ENCODE measurements at regions not wholly inside any gene's neighbourhood (a gene's known extent, or its start where the extent isn't known, plus 50 kb on each side); places are given as distances from the start of the nearest gene placed in this dataset.

DNA sequence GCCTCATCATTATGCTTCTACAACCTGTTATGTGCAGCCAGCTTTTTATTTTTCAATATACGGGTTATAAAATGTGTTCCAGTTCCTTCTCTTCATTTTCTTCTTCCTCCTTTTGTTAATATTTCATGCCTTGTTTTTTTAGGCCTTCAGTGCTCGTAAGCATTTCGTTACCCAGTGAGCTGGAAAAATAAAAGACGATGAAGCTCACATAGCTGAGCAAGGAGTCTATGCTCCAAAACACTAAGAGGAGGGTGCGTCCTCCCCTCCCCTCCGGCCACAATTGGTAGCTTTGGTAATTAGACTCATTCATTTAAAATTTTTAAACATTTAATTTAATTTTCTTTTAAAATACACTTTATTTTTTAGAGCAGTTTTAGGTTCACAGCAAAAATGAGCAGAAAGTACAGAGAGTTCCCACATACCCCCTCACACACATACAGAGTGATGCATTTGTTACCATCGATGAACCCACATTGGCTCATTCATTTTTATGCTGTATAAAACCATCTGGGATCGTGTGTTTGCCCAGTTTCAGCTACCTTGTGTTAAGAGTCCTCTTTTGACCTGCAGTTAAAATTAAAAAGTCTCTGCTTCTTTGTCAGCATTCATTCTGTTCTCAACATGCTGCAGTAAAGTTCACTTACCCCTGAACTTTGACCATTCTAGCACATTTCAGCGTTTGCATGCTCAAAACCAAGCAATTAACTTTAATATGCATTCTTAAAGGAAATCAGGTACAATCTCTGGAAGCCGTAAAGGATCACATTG, 223.9 kb downstream of the LACC1 start:
- no peak overlapping the region for H3K4me3 ChIP-seq (ENCODE audit: low read depth, low read length)
- ChIA-PET CTCF (interaction anchor here (1.2 kb wide), 1 partner anchor 12 kb away, joined by 4 read pairs; no protein-coding TSS in a partner anchor), POLR2A (no interaction called here)
- H3K36me3 ChIP-seq (ENCODE audit: control insufficient read depth, insufficient read depth, low read length) = no peaks in the 10 kb centered on the region
- TF ChIP-seq, protein P1, sequence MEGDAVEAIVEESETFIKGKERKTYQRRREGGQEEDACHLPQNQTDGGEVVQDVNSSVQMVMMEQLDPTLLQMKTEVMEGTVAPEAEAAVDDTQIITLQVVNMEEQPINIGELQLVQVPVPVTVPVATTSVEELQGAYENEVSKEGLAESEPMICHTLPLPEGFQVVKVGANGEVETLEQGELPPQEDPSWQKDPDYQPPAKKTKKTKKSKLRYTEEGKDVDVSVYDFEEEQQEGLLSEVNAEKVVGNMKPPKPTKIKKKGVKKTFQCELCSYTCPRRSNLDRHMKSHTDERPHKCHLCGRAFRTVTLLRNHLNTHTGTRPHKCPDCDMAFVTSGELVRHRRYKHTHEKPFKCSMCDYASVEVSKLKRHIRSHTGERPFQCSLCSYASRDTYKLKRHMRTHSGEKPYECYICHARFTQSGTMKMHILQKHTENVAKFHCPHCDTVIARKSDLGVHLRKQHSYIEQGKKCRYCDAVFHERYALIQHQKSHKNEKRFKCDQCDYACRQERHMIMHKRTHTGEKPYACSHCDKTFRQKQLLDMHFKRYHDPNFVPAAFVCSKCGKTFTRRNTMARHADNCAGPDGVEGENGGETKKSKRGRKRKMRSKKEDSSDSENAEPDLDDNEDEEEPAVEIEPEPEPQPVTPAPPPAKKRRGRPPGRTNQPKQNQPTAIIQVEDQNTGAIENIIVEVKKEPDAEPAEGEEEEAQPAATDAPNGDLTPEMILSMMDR (IDR thresholded peaks at IDR 0.05; ENCODE audit: insufficient read depth, low read depth, low read length) = no peak
- H3K27me3 ChIP-seq (ENCODE audit: control insufficient read depth, insufficient read depth, low read length) = peaks cover 9% of the 10 kb centered on the region
- no peak for DNase-seq (ENCODE audit: low read depth)

DNA sequence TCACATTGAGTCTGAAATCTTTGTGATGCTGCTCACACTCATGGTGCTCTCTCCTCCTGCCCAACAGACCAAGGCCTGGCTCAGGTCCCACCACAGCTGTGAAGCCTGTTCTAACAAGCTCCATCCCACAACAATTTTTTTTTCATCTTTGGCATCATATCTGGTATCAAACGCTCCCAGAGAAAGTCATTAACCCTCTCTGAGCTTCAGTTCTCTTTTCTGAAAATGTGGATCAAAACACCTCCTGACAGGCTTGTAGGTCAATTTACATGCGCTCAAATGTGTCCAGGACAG, 224.4 kb downstream of the LACC1 start:
- ChIA-PET CTCF (no interaction called here), POLR2A (no interaction called here)
- TF ChIP-seq, protein P1 (IDR thresholded peaks at IDR 0.05; ENCODE audit: insufficient read depth, low read depth, low read length) = no peak
- no peak for DNase-seq (ENCODE audit: low read depth)
- no peaks in the 10 kb centered on the region for H3K36me3 ChIP-seq (ENCODE audit: control insufficient read depth, insufficient read depth, low read length)
- peaks cover 9% of the 10 kb centered on the region for H3K27me3 ChIP-seq (ENCODE audit: control insufficient read depth, insufficient read depth, low read length)
- no peak overlapping the region for H3K4me3 ChIP-seq (ENCODE audit: low read depth, low read length)

DNA sequence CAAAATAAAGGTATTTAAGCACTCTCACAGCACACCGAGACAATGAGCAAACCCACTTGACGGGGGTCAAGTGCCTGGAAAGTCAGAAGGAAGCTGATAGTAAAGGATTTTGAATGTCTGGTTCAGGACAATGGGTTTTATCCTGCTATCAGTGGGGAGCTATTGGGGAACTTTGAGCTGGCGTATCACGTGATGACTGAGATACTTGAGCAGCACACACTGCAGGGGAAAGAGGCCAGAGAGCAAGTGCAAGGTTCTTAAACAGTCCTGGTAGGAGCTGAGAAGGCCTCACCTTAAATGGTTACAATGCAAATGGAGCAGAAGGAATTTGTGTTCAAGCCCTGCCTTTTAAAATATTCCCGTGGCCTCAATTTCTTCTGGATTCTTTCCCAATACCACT, 225.3 kb downstream of the LACC1 start:
- no peak overlapping the region for H3K4me3 ChIP-seq (ENCODE audit: low read depth, low read length)
- no peak for DNase-seq (ENCODE audit: low read depth)
- TF ChIP-seq, protein P1 (IDR thresholded peaks at IDR 0.05; ENCODE audit: insufficient read depth, low read depth, low read length) = no peak
- H3K36me3 ChIP-seq (ENCODE audit: control insufficient read depth, insufficient read depth, low read length) = no peaks in the 10 kb centered on the region
- peaks cover 9% of the 10 kb centered on the region for H3K27me3 ChIP-seq (ENCODE audit: control insufficient read depth, insufficient read depth, low read length)
- ChIA-PET CTCF (no interaction called here), POLR2A (no interaction called here)

DNA sequence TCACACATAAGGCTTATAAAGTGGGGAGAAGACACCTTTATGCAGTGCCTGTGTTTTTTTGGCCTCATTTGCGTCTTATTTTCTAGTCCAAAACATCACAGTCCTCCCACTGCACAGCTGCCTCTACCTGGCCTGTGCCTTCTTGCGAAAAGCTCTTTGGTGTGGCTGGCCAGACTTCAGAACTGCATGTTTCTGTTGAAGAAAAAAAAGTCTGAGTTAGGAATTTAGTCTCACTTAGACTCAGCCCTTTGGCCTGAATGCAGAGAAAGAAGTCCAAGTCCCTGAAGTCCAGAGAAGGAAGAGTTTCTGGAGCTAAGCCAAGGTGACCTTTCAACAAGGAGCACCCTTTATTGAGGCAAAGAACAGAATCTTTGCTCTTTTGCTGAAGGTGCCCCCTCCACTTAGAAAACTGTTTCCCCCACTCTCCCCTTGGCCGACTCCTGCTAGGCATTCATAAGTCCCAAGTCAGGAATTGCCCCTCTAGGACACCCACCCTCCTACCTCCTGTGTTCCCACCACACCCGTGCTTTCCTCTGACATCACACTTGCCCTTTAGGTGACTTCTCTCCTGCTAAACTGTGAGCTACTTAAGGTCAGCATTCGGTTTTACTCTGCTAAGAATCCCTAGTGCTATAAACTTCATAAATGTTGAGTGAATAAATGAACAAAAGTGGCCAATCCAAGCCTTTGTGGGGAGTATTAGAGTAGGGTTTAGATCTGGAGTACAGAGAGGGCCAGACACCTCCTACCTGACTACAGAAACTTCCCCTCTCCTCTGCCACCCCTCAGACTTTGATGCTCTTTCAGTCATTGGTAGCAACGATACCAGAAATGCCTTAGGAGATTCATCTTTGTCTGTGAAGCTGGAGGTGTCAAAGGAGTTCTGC, 226.8 kb downstream of the LACC1 start:
- H3K36me3 ChIP-seq (ENCODE audit: control insufficient read depth, insufficient read depth, low read length) = no peaks in the 10 kb centered on the region
- TF ChIP-seq, protein P1 (IDR thresholded peaks at IDR 0.05; ENCODE audit: insufficient read depth, low read depth, low read length) = no peak
- H3K4me3 ChIP-seq (ENCODE audit: low read depth, low read length) = no peak overlapping the region
- no peak for DNase-seq (ENCODE audit: low read depth)
- H3K27me3 ChIP-seq (ENCODE audit: control insufficient read depth, insufficient read depth, low read length) = peaks cover 9% of the 10 kb centered on the region
- POLR2A ChIA-PET = no interaction called here
- CTCF ChIA-PET = interaction anchor here (0.6 kb wide), 1 partner anchor 723 kb away, joined by 3 read pairs; no protein-coding TSS in a partner anchor

DNA sequence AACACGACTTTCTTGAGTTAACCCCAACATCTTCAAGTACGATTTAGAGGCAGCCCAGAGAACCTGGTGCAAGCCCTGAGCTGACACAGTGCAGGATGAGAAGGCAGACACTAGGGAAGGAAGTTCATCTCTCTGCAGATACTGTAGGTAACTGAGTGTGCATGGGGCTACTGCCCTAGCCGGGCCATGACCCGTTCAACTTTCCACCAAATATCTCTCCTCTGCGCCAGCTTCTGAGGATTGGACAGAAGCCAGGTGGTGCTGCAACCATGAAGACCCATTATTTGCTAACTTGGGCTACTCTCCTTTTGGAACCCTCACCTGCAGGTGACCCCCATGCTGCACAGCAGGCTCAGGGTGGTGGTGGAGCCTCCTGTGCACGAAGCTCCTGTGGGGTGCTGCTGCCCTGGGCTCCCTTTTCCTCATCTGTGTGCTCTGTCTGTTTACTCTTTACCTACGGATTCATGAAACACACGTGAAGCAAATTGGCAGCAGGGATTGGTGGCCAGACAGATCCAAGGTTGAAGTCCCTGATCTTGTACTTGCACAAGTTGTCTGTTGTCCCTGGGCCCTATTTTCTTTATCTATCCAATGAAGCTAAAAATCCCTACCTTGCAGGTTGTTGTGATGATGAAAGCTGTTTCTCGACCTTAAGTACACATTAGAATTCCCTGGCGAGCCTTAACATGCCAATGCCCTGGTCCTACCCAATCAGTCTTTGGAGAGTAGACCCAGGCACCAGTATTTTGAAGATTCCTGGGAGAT, 227.8 kb downstream of the LACC1 start:
- ChIA-PET CTCF (no interaction called here), POLR2A (no interaction called here)
- H3K4me3 ChIP-seq (ENCODE audit: low read depth, low read length) = no peak overlapping the region
- H3K36me3 ChIP-seq (ENCODE audit: control insufficient read depth, insufficient read depth, low read length) = no peaks in the 10 kb centered on the region
- TF ChIP-seq, protein P1 (IDR thresholded peaks at IDR 0.05; ENCODE audit: insufficient read depth, low read depth, low read length) = no peak
- no peak for DNase-seq (ENCODE audit: low read depth)
- H3K27me3 ChIP-seq (ENCODE audit: control insufficient read depth, insufficient read depth, low read length) = peaks cover 8% of the 10 kb centered on the region

Measured in BJ (cell line).